ENCODE measurements at regions not wholly inside any gene's neighbourhood (a gene's known extent, or its start where the extent isn't known, plus 50 kb on each side); places are given as distances from the start of the nearest gene placed in this dataset.

DNA sequence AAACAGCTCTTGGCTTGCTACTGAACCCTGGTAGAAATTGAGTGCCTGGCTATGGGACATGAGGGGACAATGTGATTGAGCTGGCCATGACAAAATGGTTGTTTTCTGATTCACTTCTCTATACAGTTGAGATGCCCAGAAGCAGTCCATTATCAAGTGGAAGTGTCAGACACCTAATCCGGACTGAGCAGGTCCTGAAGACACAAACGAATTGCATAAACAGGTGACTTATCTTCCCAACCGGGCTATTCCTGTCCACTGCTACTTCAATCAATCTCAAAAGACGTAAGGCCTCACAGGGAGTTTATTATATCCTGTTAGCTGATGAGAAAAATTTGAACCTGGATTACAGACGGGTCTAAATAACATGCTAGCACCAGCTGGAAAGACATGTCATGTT is 105.5 kb upstream of the WAC start:
- H3K27ac ChIP-seq, result no peak overlapping the region
- TF ChIP-seq ZFX (IDR thresholded peaks at IDR 0.05; ENCODE audit: borderline replicate concordance), result no peak

DNA sequence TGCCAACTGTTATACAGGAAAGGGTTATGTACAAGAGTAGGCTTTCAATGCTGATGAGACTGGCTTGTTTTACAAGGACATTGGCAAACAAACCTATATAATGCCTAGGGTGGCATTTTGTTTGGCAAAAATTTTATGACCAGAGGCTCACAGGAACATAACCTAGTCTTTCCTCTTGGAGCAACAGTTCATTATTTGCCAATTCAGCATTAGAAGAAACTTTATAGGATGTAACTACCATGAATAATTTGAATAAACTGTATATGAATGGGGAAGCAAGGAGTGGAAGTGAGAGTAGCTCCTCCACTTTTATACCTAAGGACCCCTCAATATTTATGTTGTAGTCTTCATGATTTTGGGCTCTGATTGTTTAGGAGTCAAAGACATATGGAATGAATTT is 103.9 kb upstream of the WAC start:
- TF ChIP-seq, protein P1, sequence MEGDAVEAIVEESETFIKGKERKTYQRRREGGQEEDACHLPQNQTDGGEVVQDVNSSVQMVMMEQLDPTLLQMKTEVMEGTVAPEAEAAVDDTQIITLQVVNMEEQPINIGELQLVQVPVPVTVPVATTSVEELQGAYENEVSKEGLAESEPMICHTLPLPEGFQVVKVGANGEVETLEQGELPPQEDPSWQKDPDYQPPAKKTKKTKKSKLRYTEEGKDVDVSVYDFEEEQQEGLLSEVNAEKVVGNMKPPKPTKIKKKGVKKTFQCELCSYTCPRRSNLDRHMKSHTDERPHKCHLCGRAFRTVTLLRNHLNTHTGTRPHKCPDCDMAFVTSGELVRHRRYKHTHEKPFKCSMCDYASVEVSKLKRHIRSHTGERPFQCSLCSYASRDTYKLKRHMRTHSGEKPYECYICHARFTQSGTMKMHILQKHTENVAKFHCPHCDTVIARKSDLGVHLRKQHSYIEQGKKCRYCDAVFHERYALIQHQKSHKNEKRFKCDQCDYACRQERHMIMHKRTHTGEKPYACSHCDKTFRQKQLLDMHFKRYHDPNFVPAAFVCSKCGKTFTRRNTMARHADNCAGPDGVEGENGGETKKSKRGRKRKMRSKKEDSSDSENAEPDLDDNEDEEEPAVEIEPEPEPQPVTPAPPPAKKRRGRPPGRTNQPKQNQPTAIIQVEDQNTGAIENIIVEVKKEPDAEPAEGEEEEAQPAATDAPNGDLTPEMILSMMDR (IDR thresholded peaks at IDR 0.05), result no peak
- TF ChIP-seq ZFX (IDR thresholded peaks at IDR 0.05; ENCODE audit: borderline replicate concordance), result no peak
- no peak overlapping the region for H3K27ac ChIP-seq

DNA sequence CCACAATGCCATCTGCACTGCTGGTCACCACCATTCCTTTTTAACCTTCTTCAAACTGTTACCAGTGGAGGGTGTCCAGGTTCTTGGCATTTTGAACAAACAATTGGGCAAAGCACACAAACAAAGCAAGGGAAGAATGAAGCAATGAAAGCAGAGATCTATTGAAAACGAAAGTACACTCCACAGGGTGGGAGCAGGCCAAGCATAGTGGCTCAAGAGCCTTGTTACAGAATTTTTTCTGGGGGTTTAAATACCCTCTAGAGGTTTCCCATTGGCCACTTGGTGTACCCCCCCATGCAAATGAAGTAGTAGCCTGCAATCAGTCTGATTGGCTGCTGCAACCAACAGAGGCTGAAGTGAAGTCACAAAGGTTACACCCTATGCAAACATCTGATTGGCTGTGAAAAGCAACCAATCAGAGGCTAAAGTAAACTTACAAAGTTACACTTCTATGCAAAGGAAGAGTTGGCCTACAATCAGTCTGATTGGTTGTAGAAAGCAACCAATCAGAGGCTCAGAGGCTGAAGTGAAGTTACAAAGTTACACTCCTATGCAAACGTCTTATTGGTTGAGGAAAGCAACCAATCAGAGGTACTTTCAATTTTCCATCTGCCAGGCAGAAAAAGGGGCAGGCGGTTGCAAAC is 103.2 kb upstream of the WAC start:
- TF ChIP-seq ZFX (IDR thresholded peaks at IDR 0.05; ENCODE audit: borderline replicate concordance), result no peak

DNA sequence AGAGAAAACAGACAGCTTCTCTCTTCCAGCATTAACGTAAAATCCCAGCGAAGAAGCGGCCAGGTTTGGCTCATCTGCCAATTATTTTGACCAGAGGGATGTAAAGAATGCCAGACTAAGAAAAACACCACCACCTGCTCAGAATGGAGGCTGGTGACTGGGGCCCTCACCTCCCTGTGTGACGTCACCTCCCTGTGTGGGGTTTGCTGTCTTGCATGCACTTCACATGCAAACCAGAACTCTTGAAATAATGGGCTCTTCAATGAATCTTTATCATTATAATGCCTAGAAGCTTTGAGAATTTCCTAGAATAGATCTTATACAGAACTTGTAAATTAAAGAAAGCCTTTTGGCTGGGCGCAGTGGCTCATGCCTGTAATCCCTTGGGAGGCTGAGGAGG is 101.8 kb upstream of the WAC start:
- no peak overlapping the region for H3K27ac ChIP-seq
- TF ChIP-seq, protein P1 (IDR thresholded peaks at IDR 0.05), result no peak
- TF ChIP-seq ZFX (IDR thresholded peaks at IDR 0.05; ENCODE audit: borderline replicate concordance), result no peak

More for the DNA sequence above, 103.2 kb upstream of the WAC start:
- H3K27ac ChIP-seq, result no peak overlapping the region

DNA sequence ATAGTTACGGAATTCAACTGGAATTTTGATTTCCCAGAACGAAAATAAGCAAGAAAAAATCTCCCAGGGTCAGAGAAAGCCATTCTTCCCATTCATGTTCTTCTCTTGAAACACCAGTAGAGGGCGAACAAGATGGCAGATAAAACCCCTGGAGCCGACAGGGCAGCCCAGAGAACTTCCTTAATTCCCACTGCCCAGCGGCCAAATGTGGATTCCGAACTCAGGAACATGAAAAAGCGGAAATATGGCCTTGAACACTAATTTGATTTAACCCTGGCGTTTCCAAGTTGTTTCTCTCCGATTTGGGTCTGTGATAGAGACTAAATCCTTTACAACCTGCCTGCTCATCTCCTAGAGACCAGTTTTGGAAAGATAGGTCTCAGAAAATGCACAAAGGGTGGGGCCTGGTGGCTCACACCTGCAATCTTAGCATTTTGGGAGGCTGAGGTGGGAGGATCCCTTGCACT is 100.7 kb upstream of the WAC start:
- no peak overlapping the region for H3K27ac ChIP-seq
- TF ChIP-seq, protein P1 (IDR thresholded peaks at IDR 0.05), result peak; percentile 88
- no peak for TF ChIP-seq ZFX (IDR thresholded peaks at IDR 0.05; ENCODE audit: borderline replicate concordance)

DNA sequence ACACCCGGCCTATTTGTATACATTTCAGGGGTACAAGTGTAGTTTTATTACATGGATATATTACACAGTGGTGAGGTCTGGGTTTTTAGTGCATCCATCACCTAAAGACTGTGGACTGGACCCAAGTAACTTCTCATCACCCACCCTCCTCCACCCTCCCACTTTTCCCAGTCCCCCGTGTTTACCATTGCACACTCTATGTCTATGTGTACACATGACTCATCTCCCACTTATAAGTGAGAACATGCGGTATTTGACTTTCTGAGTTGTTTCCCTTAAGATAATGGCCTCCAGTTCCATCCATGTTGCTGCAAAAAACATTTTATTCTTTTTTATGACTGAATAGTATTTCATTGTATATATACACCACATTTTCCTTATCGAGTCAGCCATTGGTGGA is 98.9 kb upstream of the WAC start:
- no peak overlapping the region for H3K27ac ChIP-seq
- TF ChIP-seq, protein P1 (IDR thresholded peaks at IDR 0.05), result no peak
- no peak for TF ChIP-seq ZFX (IDR thresholded peaks at IDR 0.05; ENCODE audit: borderline replicate concordance)

DNA sequence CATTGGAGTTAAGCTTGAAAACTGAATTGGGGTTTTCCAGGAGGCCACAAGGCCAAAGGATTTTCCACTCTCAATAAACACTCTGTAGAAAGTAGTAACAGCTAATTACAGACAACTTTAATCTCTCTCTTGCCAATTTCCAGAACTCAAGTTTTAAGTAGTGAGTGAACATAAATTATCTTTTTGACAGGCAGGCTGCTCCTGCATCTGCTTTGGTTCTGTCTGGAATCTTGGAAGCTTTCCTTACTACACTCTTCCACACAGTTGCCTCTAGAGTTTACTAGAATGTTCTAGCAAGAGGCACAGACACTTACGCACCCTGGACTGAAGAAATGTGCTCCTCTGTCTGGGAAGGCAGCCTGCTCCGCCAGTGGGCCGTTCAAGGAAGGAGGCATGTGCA is 90.5 kb upstream of the WAC start:
- no peak overlapping the region for H3K27ac ChIP-seq
- TF ChIP-seq, protein P1 (IDR thresholded peaks at IDR 0.05), result no peak

DNA sequence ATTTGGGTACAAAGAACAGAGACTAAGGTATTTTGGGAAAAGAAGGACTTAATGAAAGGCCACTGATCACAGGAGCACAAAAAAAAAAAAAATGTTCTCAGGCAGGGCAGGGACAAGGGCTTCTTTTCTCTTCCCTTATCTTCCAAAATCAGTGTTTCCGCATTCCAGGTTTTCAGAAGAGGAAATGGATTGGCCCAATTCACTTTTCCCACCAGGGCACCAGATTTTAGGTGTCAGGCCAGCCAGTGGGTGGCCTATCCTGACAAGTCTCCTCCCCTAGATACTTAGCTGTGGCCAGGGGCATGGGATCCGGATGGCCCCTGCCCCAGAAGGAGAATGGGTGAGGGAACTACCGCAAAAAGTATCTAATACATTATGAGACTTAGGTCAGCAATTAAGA is 88.9 kb upstream of the WAC start:
- H3K27ac ChIP-seq, result no peak overlapping the region
- TF ChIP-seq ZFX (IDR thresholded peaks at IDR 0.05; ENCODE audit: borderline replicate concordance), result no peak
- TF ChIP-seq, protein P1 (IDR thresholded peaks at IDR 0.05), result no peak

Measured in 22Rv1 (cell line).